ENCODE measurements at regions not wholly inside any gene's neighbourhood (a gene's known extent, or its start where the extent isn't known, plus 50 kb on each side); places are given as distances from the start of the nearest gene placed in this dataset.

DNA sequence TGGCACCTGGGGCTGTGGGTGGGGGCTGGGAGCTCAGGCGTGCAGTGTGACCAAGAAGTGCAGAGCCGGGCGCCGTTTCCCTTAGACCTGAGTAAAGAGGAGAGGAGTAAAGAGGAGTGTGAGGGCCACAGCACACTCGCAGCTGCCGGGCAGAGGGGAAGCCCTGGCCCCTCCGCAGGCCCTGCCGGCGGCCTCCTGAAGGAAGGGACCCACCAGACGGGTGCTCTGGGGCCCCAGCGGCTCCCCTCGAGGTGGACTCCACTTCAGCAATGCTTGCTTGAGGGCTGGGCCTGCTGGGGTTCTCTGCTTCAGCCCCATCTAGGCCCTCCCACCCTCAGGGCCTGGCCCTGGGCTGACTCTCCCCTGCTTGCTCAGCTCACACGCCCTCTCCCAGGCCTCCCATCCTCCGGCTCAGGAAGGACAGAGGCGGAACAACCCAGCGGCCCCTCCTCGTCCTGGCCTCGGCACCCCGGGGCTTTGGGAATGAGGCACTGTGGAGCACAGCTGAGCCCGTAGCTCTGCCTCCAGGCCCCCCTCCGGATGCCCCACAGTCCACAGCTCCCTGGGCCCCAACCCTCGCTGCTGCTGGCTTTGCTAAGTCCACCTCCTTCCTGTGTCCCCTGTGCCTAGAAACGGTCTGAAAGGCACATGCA is 1198.7 kb downstream of the BRD1 start:
- H3K4me1 ChIP-seq (ENCODE audit: control insufficient read depth in 1 of 2, low read depth in 2 of 2): no peaks in the 10 kb centered on the region
- H3K27ac ChIP-seq: no peak overlapping the region
- TF ChIP-seq, protein P1, sequence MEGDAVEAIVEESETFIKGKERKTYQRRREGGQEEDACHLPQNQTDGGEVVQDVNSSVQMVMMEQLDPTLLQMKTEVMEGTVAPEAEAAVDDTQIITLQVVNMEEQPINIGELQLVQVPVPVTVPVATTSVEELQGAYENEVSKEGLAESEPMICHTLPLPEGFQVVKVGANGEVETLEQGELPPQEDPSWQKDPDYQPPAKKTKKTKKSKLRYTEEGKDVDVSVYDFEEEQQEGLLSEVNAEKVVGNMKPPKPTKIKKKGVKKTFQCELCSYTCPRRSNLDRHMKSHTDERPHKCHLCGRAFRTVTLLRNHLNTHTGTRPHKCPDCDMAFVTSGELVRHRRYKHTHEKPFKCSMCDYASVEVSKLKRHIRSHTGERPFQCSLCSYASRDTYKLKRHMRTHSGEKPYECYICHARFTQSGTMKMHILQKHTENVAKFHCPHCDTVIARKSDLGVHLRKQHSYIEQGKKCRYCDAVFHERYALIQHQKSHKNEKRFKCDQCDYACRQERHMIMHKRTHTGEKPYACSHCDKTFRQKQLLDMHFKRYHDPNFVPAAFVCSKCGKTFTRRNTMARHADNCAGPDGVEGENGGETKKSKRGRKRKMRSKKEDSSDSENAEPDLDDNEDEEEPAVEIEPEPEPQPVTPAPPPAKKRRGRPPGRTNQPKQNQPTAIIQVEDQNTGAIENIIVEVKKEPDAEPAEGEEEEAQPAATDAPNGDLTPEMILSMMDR (IDR thresholded peaks at IDR 0.05): no peak
- ATAC-seq (ENCODE audit: insufficient number of reproducible peaks, low FRiP score, low read depth) (no peak), DNase-seq (ENCODE audit: low spot score) (no peak)
- H3K27me3 ChIP-seq (replicated peaks; ENCODE audit: insufficient read depth): no peaks in the 10 kb centered on the region
- H3K4me3 ChIP-seq: no peak overlapping the region
- H3K9me3 ChIP-seq: no peaks in the 10 kb centered on the region
- no peaks in the 10 kb centered on the region for H3K36me3 ChIP-seq

DNA sequence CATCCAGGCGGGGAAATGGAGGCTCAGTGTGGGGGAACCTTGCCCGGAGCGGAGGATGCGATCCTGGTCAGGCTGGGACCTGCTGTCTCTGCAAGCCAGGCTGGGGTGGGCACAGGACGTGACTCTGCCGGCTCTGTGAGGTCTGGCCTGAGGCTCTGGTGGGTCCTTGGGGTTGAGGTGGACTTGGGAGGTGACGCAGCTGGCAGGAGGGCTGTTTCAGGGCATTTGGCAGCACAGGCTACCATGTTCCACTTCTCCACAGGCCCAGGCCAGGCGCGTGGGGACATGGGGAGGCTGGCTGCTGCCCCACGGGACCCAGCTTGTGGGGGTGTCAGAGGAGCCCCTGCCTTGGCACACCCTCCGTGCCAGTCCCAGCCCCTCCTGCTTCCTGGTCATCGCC is 1199.7 kb downstream of the BRD1 start:
- no peaks in the 10 kb centered on the region for H3K9me3 ChIP-seq
- no peak overlapping the region for H3K27ac ChIP-seq
- no peak for ATAC-seq (ENCODE audit: insufficient number of reproducible peaks, low FRiP score, low read depth)
- TF ChIP-seq, protein P1 (IDR thresholded peaks at IDR 0.05): no peak
- no peaks in the 10 kb centered on the region for H3K4me1 ChIP-seq (ENCODE audit: control insufficient read depth in 1 of 2, low read depth in 2 of 2)
- H3K36me3 ChIP-seq: no peaks in the 10 kb centered on the region
- DNase-seq (ENCODE audit: low spot score): no peak
- no peaks in the 10 kb centered on the region for H3K27me3 ChIP-seq (replicated peaks; ENCODE audit: insufficient read depth)
- no peak overlapping the region for H3K4me3 ChIP-seq

DNA sequence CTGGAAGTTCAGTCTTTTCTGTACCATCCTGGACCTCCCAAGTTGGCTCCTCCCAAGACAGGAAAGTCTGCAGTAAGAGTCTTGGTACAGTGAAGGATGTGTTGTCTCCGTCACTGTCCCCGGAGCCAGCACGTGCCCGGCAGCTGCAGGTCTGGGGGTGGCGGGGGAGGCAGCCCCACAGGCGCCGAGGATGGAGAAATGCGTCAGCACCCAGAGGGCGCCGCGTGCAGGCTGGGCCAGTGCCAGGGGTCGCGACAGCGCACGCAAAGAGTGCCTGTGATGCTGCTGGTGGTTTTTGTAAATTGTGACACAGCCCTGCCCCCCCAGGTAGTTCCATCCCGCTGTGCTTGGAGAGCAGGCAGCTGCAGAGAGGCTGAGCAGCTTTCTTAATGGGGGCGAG is 1200.5 kb downstream of the BRD1 start:
- DNase-seq (ENCODE audit: low spot score) (no peak), ATAC-seq (ENCODE audit: insufficient number of reproducible peaks, low FRiP score, low read depth) (no peak)
- Histone ChIP-seq H3K36me3 (no peaks in the 10 kb centered on the region), H3K27me3 (replicated peaks; ENCODE audit: insufficient read depth) (no peaks in the 10 kb centered on the region), H3K27ac (no peak overlapping the region), H3K9me3 (no peaks in the 10 kb centered on the region), H3K4me1 (ENCODE audit: control insufficient read depth in 1 of 2, low read depth in 2 of 2) (no peaks in the 10 kb centered on the region), H3K4me3 (no peak overlapping the region)
- TF ChIP-seq, protein P1 (IDR thresholded peaks at IDR 0.05): no peak

DNA sequence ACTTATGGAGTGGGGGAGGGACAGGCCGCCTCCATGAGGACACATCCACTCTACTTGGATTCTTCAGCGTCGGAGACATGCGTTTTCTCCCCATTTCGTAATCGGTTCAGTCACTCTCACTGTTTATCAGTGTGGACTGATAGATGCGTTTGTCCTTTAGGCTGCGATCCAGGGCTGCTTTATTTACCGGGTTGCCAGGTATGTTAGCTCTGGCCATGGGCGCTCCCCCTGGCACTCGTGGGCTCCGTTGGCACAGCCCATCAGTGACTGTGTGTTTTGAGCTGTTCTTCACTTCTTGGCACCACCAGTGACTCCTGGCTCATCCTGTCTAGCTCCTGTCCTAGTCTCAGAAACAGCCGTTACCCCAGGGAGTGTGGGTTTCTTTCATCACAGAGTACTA is 1203.3 kb downstream of the BRD1 start:
- DNase-seq (ENCODE audit: low spot score): no peak
- TF ChIP-seq, protein P1 (IDR thresholded peaks at IDR 0.05): no peak

DNA sequence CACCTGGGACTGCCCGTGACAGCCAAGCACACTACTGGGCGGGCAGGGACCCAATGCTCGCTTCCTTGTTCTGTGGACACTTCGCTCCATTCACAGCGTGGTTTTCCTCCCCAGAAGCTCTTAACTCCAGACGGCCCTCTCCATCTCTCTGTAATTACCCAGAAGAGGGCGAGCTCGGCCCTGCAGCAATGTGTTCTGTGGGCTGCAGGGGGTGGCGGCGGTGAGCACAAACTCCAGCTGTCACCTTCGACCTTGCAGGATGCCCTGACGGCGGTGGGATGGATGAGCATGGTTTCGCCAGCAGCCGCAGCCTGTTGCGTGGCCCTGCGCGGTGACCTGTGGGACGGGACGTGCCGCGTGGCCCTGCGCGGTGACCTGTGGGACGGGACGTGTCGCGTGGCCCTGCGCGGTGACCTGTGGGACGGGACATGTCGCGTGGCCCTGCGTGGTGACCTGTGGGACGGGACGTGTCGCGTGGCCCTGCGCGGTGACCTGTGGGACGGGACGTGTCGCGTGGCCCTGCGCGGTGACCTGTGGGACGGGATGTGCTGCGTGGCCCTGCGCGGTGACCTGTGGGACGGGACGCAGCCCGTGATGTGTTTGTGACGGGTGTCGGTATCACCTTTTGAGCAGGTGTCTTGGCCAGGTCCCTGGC is 1204.7 kb downstream of the BRD1 start:
- H3K36me3 ChIP-seq: no peaks in the 10 kb centered on the region
- TF ChIP-seq, protein P1 (IDR thresholded peaks at IDR 0.05): no peak
- H3K9me3 ChIP-seq: no peaks in the 10 kb centered on the region
- no peak overlapping the region for H3K4me3 ChIP-seq
- H3K4me1 ChIP-seq (ENCODE audit: control insufficient read depth in 1 of 2, low read depth in 2 of 2): no peaks in the 10 kb centered on the region
- H3K27ac ChIP-seq: no peak overlapping the region
- H3K27me3 ChIP-seq (replicated peaks; ENCODE audit: insufficient read depth): no peaks in the 10 kb centered on the region
- ATAC-seq (ENCODE audit: insufficient number of reproducible peaks, low FRiP score, low read depth): no peak
- no peak for DNase-seq (ENCODE audit: low spot score)

More for the DNA sequence above, 1203.3 kb downstream of the BRD1 start:
- Histone ChIP-seq H3K36me3 (no peaks in the 10 kb centered on the region), H3K27me3 (replicated peaks; ENCODE audit: insufficient read depth) (no peaks in the 10 kb centered on the region), H3K4me1 (ENCODE audit: control insufficient read depth in 1 of 2, low read depth in 2 of 2) (no peaks in the 10 kb centered on the region), H3K9me3 (no peaks in the 10 kb centered on the region), H3K27ac (no peak overlapping the region), H3K4me3 (no peak overlapping the region)
- ATAC-seq (ENCODE audit: insufficient number of reproducible peaks, low FRiP score, low read depth): no peak
